Small intestine (tissue), 7 donors: ENCODE measurements at regions not wholly inside any gene's neighbourhood (a gene's known extent, or its start where the extent isn't known, plus 50 kb on each side); places are given as distances from the start of the nearest gene placed in this dataset.

Source experiments
- DNase-seq, 2 donors: peaks; one replicate each; pipeline versions ENCODE4 v3.0.0 to v3.0.0-alpha.2; 2013
- FAIRE-seq: peaks from 2 replicates; lab custom pipeline; 2012; peaks lifted over from hg19 to GRCh38; lab: Jason Lieb, UNC
- H3K27ac ChIP-seq, 3 donors: one replicate each; pipeline ENCODE4 v1.5.1; 2013; ENCODE audit warnings: low read length in 2 of 3, mild to moderate bottlenecking in 2 of 3, control low read depth in 1 of 3, inconsistent platforms in 1 of 3, low read depth in 1 of 3, moderate library complexity in 1 of 3
- H3K27me3 ChIP-seq, 3 donors: one replicate each; pipeline ENCODE4 v1.6.1; 2013; ENCODE audit warnings: low read length in 3 of 3, inconsistent platforms in 1 of 3; ENCODE audit not compliant: control insufficient read depth in 3 of 3, insufficient read depth in 3 of 3
- H3K36me3 ChIP-seq, 3 donors: one replicate each; pipeline ENCODE4 v1.6.1; 2013; ENCODE audit warnings: low read length in 3 of 3, inconsistent platforms in 1 of 3, low read depth in 1 of 3, mild to moderate bottlenecking in 1 of 3, moderate library complexity in 1 of 3; ENCODE audit not compliant: control insufficient read depth in 3 of 3, insufficient read depth in 2 of 3
- H3K4me1 ChIP-seq, 3 donors: one replicate each; pipeline ENCODE4 v1.6.1; 2013; ENCODE audit warnings: low read length in 2 of 3, inconsistent platforms in 1 of 3, low read depth in 1 of 3, mild to moderate bottlenecking in 1 of 3, moderate library complexity in 1 of 3; ENCODE audit not compliant: control insufficient read depth in 3 of 3, insufficient read depth in 2 of 3
- H3K4me3 ChIP-seq, 3 donors: one replicate each; pipeline ENCODE4 v1.5.1; 2013; ENCODE audit warnings: low read length in 3 of 3, control low read depth in 1 of 3, inconsistent platforms in 1 of 3, low read depth in 1 of 3, mild to moderate bottlenecking in 1 of 3, moderate library complexity in 1 of 3
- H3K9me3 ChIP-seq, 2 donors: one replicate each; pipeline ENCODE4 v1.6.1; 2013; ENCODE audit warnings: low read depth in 1 of 2, low read length in 1 of 2; ENCODE audit not compliant: control insufficient read depth in 2 of 2, insufficient read depth in 1 of 2
- WGBS, 3 donors: extraction: QIAGEN DNeasy Blood & Tissue Kit; methylation state at CpG; one replicate each; pipeline ENCODE4 v1.1.7; 2013; 5-methylcytosine and 5-hydroxymethylcytosine counted together
- donor health status: healthy with polysubstance abuse.
- donor health status: control.
- donor health status: control.
- donor health status: Bipolar disorder and iron deficiency.
- donor health status: healthy.

GRCh38 chr4:165583341-165583740, 204.5 kb downstream of the CPE start:
- H3K4me3 ChIP-seq, result no peak overlapping the region
- no peak for DNase-seq
- FAIRE-seq, result no peak

GRCh38 chr4:165584916-165585315, 206.1 kb downstream of the CPE start:
- DNase-seq, result no peak
- H3K36me3 ChIP-seq, result no peaks in the 10 kb centered on the region
- no peak for FAIRE-seq
- H3K27me3 ChIP-seq, result no peaks in the 10 kb centered on the region
- H3K27ac ChIP-seq, result no peak overlapping the region
- H3K4me1 ChIP-seq, result no peaks in the 10 kb centered on the region
- H3K9me3 ChIP-seq, result no peaks in the 10 kb centered on the region
- H3K4me3 ChIP-seq, result no peak overlapping the region

More at GRCh38 chr4:165583341-165583740, 204.5 kb downstream of the CPE start:
- Histone ChIP-seq H3K36me3 (no peaks in the 10 kb centered on the region), H3K27ac (no peak overlapping the region), H3K9me3 (no peaks in the 10 kb centered on the region), H3K27me3 (no peaks in the 10 kb centered on the region), H3K4me1 (no peaks in the 10 kb centered on the region)
- 71 to 80% (median 75%) methylated on average over 3 of the region's 3 CpGs for WGBS, 3 donors

- H3K27ac ChIP-seq, result no peak overlapping the region
- no peaks in the 10 kb centered on the region for H3K36me3 ChIP-seq
- no peaks in the 10 kb centered on the region for H3K9me3 ChIP-seq
- no peak overlapping the region for H3K4me3 ChIP-seq
- no peaks in the 10 kb centered on the region for H3K27me3 ChIP-seq
- WGBS, 3 donors, result 64 to 66% (median 65%) methylated on average over 7 of the region's 7 CpGs
- H3K4me1 ChIP-seq, result no peaks in the 10 kb centered on the region
- DNase-seq (no peak), FAIRE-seq (no peak)
Observed at GRCh38 chr4:165588534-165589315, 209.9 kb downstream of the CPE start.

GRCh38 chr4:165592386-165592785, 213.6 kb downstream of the CPE start:
- no peak for DNase-seq
- no peak for FAIRE-seq
- 62 to 72% (median 67%) methylated on average over 2 of the region's 2 CpGs for WGBS, 3 donors
- Histone ChIP-seq H3K27ac (no peak overlapping the region), H3K9me3 (no peaks in the 10 kb centered on the region), H3K4me3 (no peak overlapping the region), H3K27me3 (no peaks in the 10 kb centered on the region), H3K36me3 (no peaks in the 10 kb centered on the region), H3K4me1 (no peaks in the 10 kb centered on the region)

- H3K36me3 ChIP-seq, result no peaks in the 10 kb centered on the region
- no peaks in the 10 kb centered on the region for H3K4me1 ChIP-seq
- 89 to 95% (median 90%) methylated on average over 3 of the region's 3 CpGs for WGBS, 3 donors
- H3K27ac ChIP-seq, result no peak overlapping the region
- FAIRE-seq (no peak), DNase-seq (no peak)
- H3K9me3 ChIP-seq, result no peaks in the 10 kb centered on the region
- H3K27me3 ChIP-seq, result no peaks in the 10 kb centered on the region
- no peak overlapping the region for H3K4me3 ChIP-seq
Observed at GRCh38 chr4:165597581-165598480, 219.0 kb downstream of the CPE start.

GRCh38 chr4:165600959-165601683, 222.3 kb downstream of the CPE start:
- H3K4me1 ChIP-seq, result no peaks in the 10 kb centered on the region
- no peak for DNase-seq
- H3K36me3 ChIP-seq, result no peaks in the 10 kb centered on the region
- H3K27me3 ChIP-seq, result no peaks in the 10 kb centered on the region
- no peak overlapping the region for H3K4me3 ChIP-seq
- no peak for FAIRE-seq
- H3K9me3 ChIP-seq, result no peaks in the 10 kb centered on the region
- H3K27ac ChIP-seq, result no peak overlapping the region
- 54 to 69% (median 59%) methylated on average over 4 of the region's 4 CpGs for WGBS, 3 donors

GRCh38 chr4:165602621-165603020, 223.8 kb downstream of the CPE start:
- no peak for FAIRE-seq
- DNase-seq, result no peak
- 68 to 80% (median 72%) methylated on average over 4 of the region's 4 CpGs for WGBS, 3 donors

GRCh38 chr4:165604181-165604580, 225.4 kb downstream of the CPE start:
- DNase-seq (no peak), FAIRE-seq (no peak)
- H3K4me1 ChIP-seq, result no peaks in the 10 kb centered on the region
- no peak overlapping the region for H3K27ac ChIP-seq
- H3K36me3 ChIP-seq, result no peaks in the 10 kb centered on the region
- WGBS, 3 donors, result 69 to 80% (median 71%) methylated on average over 2 of the region's 2 CpGs
- H3K4me3 ChIP-seq, result no peak overlapping the region
- no peaks in the 10 kb centered on the region for H3K27me3 ChIP-seq
- no peaks in the 10 kb centered on the region for H3K9me3 ChIP-seq

More at GRCh38 chr4:165602621-165603020, 223.8 kb downstream of the CPE start:
- Histone ChIP-seq H3K4me1 (no peaks in the 10 kb centered on the region), H3K27ac (no peak overlapping the region), H3K4me3 (no peak overlapping the region), H3K36me3 (no peaks in the 10 kb centered on the region), H3K9me3 (no peaks in the 10 kb centered on the region), H3K27me3 (no peaks in the 10 kb centered on the region)
